K562 (cell line): ENCODE measurements at regions not wholly inside any gene's neighbourhood (a gene's known extent, or its start where the extent isn't known, plus 50 kb on each side); places are given as distances from the start of the nearest gene placed in this dataset.
A peak's percentile ranks its signal among the peaks of the same experiment; 100 is the strongest.

ENCODE experiments used
- ATAC-seq: fragments of 200-7000 bp; cut with Tn5 transposase; 3 replicates; pipeline ENCODE4 v1.9.1; 2020; ENCODE audit warnings: moderate library complexity
- BruUV-seq: library from RNA; stranded (reverse); fragments of 400-500 nt; replicated peaks from 2 replicates; lab custom pipeline; 2021; lab: Mats Ljungman, UMichigan
- CTCF ChIA-PET: fragments of 300-600 bp; formaldehyde crosslinking; extraction: SDS; loops from one replicate; lab custom pipeline; 2021; ENCODE audit warnings: low intra/inter-chr PET ratio; lab: Yijun Ruan, JAX
- POLR2A ChIA-PET: fragments of 300-600, 350-650 bp; sonication (Branson Sonifier 250); formaldehyde crosslinking; extraction: SDS; loops from one replicate; lab custom pipeline; 2021; ENCODE audit warnings: antibody characterized with exemption, inconsistent platforms; lab: Yijun Ruan, JAX
- DNase-seq, 4 experiments: peaks; one replicate each; pipeline versions ENCODE4 v3.0.0 to v3.0.0-alpha.2; 2011 to 2018; ENCODE audit warnings: low spot score in 3 of 4, mixed read lengths in 3 of 4; ENCODE audit errors: extremely low read depth in 1 of 4
- FAIRE-seq: peaks from 2 replicates; lab custom pipeline; 2011; peaks lifted over from hg19 to GRCh38; lab: Jason Lieb, UNC
- H2AFZ ChIP-seq: 2 replicates; pipeline ENCODE4 v1.6.0; 2011; ENCODE audit warnings: low read depth, low read length, control low read depth, inconsistent platforms
- H3K27ac ChIP-seq: fragments of 200-600 bp; 3 replicates; pipeline ENCODE4 v1.8.0; 2011; ENCODE audit warnings: low read depth, mild to moderate bottlenecking, control low read depth, inconsistent platforms, low read length, moderate library complexity, mixed read lengths; ENCODE audit errors: extremely low read depth
- H3K27me3 ChIP-seq, 2 experiments: fragments of 300-600 bp in 1 of 2; 2 replicates in 1 of 2; 3 replicates in 1 of 2; pipeline versions ENCODE4 v1.6.0 to v1.8.0; 2011; ENCODE audit warnings: inconsistent platforms in 2 of 2, low read length in 2 of 2, mild to moderate bottlenecking in 1 of 2, mixed read lengths in 1 of 2, moderate library complexity in 1 of 2; ENCODE audit not compliant: control insufficient read depth in 2 of 2, insufficient read depth in 2 of 2
- H3K36me3 ChIP-seq: fragments of 300-600 bp; 3 replicates; pipeline ENCODE4 v1.8.0; 2011; ENCODE audit warnings: mild to moderate bottlenecking, low read length, inconsistent platforms; ENCODE audit not compliant: control insufficient read depth, insufficient read depth
- H3K4me1 ChIP-seq, 2 experiments: fragments of 200-600 bp in 1 of 2; replicated peaks in 1 of 2; 2 replicates in 1 of 2; 3 replicates in 1 of 2; pipeline versions ENCODE4 v1.5.1 to v1.8.0; 2011; ENCODE audit warnings: inconsistent platforms in 2 of 2, low read length in 2 of 2, mild to moderate bottlenecking in 1 of 2, mixed read lengths in 1 of 2, moderate library complexity in 1 of 2; ENCODE audit not compliant: control insufficient read depth in 2 of 2, insufficient read depth in 2 of 2
- H3K4me2 ChIP-seq: 2 replicates; pipeline ENCODE4 v1.6.1; 2011; ENCODE audit warnings: low read length, control low read depth, inconsistent platforms, mixed read lengths; ENCODE audit not compliant: insufficient read depth
- H3K4me3 ChIP-seq: fragments of 200-600 bp; sonication (generic), shearing (Covaris generic); 2 replicates; pipeline ENCODE4 v1.5.1; 2016; ENCODE audit warnings: control low read depth, inconsistent platforms
- H3K79me2 ChIP-seq: fragments of 200-600 bp; 3 replicates; pipeline ENCODE4 v1.8.0; 2011; ENCODE audit warnings: low read length, inconsistent platforms; ENCODE audit not compliant: control insufficient read depth, insufficient read depth
- H3K9ac ChIP-seq, 2 experiments: 2 replicates each; pipeline versions ENCODE4 v1.6.0 to v1.6.1; 2011; ENCODE audit warnings: low read depth in 2 of 2, low read length in 2 of 2, control low read depth in 1 of 2, inconsistent platforms in 1 of 2, mild to moderate bottlenecking in 1 of 2, mixed read lengths in 1 of 2; ENCODE audit not compliant: insufficient read depth in 1 of 2
- H3K9me1 ChIP-seq: one replicate; pipeline ENCODE4 v1.6.0; 2011; ENCODE audit warnings: inconsistent platforms, mild to moderate bottlenecking, low read length, moderate library complexity; ENCODE audit not compliant: control insufficient read depth, insufficient read depth
- H3K9me3 ChIP-seq: replicated peaks from 2 replicates; pipeline ENCODE4 v1.5.1; 2011; ENCODE audit warnings: low read depth, low read length, inconsistent platforms; ENCODE audit not compliant: control insufficient read depth, insufficient read depth
- H4K20me1 ChIP-seq: replicated peaks from 2 replicates; pipeline ENCODE4 v1.6.1; 2011; ENCODE audit warnings: low read length, inconsistent platforms, mixed read lengths; ENCODE audit not compliant: control insufficient read depth, insufficient read depth
- BHLHE40 ChIP-seq: IDR thresholded peaks from 2 replicates; pipeline ENCODE4 v1.6.1; 2011; ENCODE audit warnings: low read length, improper control_type of control experiment
- CTBP1 ChIP-seq: fragments of 450-650 bp; IDR thresholded peaks from 2 replicates; pipeline ENCODE4 v1.6.1; 2016; ENCODE audit warnings: borderline replicate concordance
- ESRRA ChIP-seq: fragments of 450-650 bp; IDR thresholded peaks from 2 replicates; pipeline ENCODE4 v1.6.1; 2014; ENCODE audit warnings: low read depth, mild to moderate bottlenecking, moderate library complexity, borderline replicate concordance
- RNF2 ChIP-seq: sonication (generic); IDR thresholded peaks from 2 replicates; pipeline ENCODE4 v1.6.1; 2016
- ZNF175 ChIP-seq: fragments of 200-800 bp; sonication (Bioruptor generic); IDR thresholded peaks from 2 replicates; pipeline ENCODE4 v1.6.1; 2016; ENCODE audit warnings: low read depth, mild to moderate bottlenecking, missing genetic modification characterization, missing compliant biosample characterization
- WGBS: fragments of 100-300 bp; shearing (Covaris generic); methylation state at CpG from one replicate; pipeline ENCODE4 v1.1.6; 2016; ENCODE audit warnings: low coverage, mixed read lengths; ENCODE audit not compliant: insufficient coverage; ENCODE audit errors: missing lambda C conversion rate; 5-methylcytosine and 5-hydroxymethylcytosine counted together
- in situ Hi-C: fragments of 300-500 bp; cut with MboI; formaldehyde crosslinking; loops from 4 replicates; pipeline ENCODE4 v1.15.0; 2018; ENCODE audit warnings: inconsistent platforms, mixed read lengths
- intact Hi-C: fragments of 100-400 bp; cut with micrococcal nuclease; formaldehyde crosslinking; loops from 2 replicates; pipeline ENCODE4 v1.14.2; 2022
- TF ChIP-seq, protein P1 (sequence below): sonication (generic); formaldehyde crosslinking; IDR thresholded peaks from 2 replicates; pipeline ENCODE4 v1.5.0; 2020; ENCODE audit warnings: missing genetic modification reagents

GRCh38 chr9:107733523-107733894 is 243.9 kb upstream of the KLF4 start:
- WGBS = 13% methylated on average over 5 of the region's 5 CpGs
- Histone ChIP-seq H3K9ac (no peak overlapping the region), H4K20me1 (no peaks in the 10 kb centered on the region), H3K27ac (no peak overlapping the region), H3K4me1 (no peaks in the 10 kb centered on the region; a peak in 1 of 5 replicates), H3K9me1 (no peaks in the 10 kb centered on the region), H3K79me2 (no peaks in the 10 kb centered on the region), H3K27me3 (peaks cover 10 to 41% of the 10 kb centered on the region in 2 experiments; a peak in 4 of 5 replicates), H3K9me3 (no peaks in the 10 kb centered on the region), H3K36me3 (no peaks in the 10 kb centered on the region), H3K4me3 (no peak overlapping the region), H2AFZ (0 out of 2 replicates have a peak overlapping the region, but pooled peaks have one; percentile 47), H3K4me2 (no peak overlapping the region)
- intact Hi-C loops = no loop called here
- CTCF ChIA-PET = no interaction called here
- in situ Hi-C loops = no loop called here
- POLR2A ChIA-PET = interaction anchor here (0.6 to 1.9 kb wide), 3 partner anchors 9 to 19 kb away, joined by 3 to 4 read pairs (median 3); no protein-coding TSS in a partner anchor
- no peak for FAIRE-seq
- peak; percentile 59; the same call in 2 of the 3 replicates for ATAC-seq
- no peak for DNase-seq
- peak; percentile 47; the same call in 1 of the 2 replicates for TF ChIP-seq BHLHE40
- TF ChIP-seq, protein P1, sequence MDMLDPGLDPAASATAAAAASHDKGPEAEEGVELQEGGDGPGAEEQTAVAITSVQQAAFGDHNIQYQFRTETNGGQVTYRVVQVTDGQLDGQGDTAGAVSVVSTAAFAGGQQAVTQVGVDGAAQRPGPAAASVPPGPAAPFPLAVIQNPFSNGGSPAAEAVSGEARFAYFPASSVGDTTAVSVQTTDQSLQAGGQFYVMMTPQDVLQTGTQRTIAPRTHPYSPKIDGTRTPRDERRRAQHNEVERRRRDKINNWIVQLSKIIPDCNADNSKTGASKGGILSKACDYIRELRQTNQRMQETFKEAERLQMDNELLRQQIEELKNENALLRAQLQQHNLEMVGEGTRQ (CRISPR knock-in tag) = peak; percentile 50; the same call in 1 of the 2 replicates
- peak; percentile 60; the same call in 1 of the 2 replicates for TF ChIP-seq ZNF175 (CRISPR knock-in tag)
- TF ChIP-seq ESRRA = peak; percentile 75
- TF ChIP-seq CTBP1 = 0 out of 2 replicates have a peak, but pooled peaks have one; percentile 34
- TF ChIP-seq RNF2 = no peak
- TF ChIP-seq, all 486 proteins: peak for 5
- BruUV-seq = no TSS peak
